T-helper 1 cell (primary cell): ENCODE measurements at regions not wholly inside any gene's neighbourhood (a gene's known extent, or its start where the extent isn't known, plus 50 kb on each side); places are given as distances from the start of the nearest gene placed in this dataset.

Experiments
- DNase-seq, 5 donors: peaks; one replicate each; pipeline ENCODE4 v3.0.0-alpha.2; 2012 to 2020

- no peak for DNase-seq
Measured at GRCh38 chr1:73953586-73953985, 244.4 kb downstream of the LRRIQ3 start.

DNA sequence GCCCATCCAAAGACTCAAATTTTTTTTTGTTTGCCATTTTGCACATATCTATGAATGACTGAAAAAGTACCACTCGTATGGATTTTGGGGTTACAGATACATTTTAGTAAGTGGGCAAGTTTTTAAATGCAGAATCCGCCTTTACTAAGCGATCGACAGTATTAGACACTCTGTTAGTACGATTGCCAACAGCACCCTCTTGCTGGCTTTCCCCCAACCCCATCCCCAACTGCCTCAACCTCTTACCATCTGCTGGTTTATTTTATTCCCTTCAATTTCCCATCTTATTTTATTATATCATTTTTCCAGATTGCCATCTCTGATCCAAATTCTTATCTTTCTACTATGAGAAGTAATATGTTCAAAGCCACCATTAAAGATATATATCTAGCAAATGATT, 244.8 kb downstream of the LRRIQ3 start:
- DNase-seq = no peak

- no peak for DNase-seq
Measured at GRCh38 chr1:73948055-73948454, 249.9 kb downstream of the LRRIQ3 start.

DNA sequence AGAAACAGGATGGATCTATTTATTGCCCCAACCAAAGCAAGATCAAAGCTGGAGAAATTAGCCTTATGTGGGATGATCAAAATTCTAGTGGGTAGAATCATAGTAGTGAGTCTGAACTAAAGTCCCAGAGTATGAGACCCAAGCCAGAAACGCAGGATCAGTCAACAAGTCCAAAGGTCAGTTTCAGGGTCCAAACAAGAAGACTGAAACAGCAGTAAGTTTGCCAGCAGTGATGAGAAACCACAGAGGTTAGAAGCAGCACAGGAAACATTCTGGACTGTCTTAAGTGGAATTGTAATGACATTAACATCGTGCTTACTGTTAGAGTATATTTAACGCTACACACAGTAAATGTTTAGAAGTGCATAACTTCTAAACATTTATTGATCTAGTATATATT, 251.0 kb downstream of the LRRIQ3 start:
- no peak for DNase-seq

GRCh38 chr1:73943270-73943669, 254.7 kb downstream of the LRRIQ3 start:
- DNase-seq = no peak

GRCh38 chr1:73930293-73930692, 267.7 kb downstream of the LRRIQ3 start:
- DNase-seq = no peak

GRCh38 chr1:73914951-73915350, 283.0 kb downstream of the LRRIQ3 start:
- no peak for DNase-seq

DNA sequence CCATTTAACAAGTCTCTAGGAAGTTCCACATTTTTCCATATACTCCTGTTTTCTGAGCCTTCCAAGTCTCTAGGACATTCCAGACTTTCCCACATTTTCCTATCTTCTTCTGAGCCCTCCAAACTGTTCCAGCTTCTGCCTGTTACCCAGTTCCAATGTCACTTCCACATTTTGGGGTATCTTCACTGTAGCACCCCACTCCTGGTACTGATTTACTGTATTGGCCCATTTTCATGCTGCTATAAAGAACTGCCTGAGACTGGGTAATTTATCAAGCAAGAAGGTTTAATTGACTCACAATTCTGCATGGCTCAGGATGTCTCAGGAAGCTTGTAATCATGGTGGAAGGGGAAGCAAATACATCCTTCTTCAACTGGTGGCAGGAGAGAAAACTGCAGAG, 285.0 kb downstream of the LRRIQ3 start:
- no peak for DNase-seq

DNA sequence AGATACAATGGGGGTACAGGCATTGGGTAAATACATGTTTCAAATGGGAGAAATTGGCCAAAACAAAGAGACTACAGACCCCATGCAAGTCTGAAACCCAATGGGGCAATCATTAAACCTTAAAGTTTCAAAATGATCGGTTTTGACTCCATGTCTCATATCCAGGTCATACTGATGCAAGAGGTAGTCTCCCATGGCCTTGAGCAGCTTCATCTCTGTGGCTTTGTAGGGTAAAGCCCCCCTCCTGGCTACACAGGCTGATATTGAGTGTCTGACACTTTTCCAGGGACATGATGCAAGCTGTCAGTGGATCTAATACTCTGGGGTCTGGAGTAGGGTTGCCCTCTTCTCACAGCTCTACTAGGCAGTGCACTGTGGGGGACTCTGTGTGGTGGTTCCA, 286.1 kb downstream of the LRRIQ3 start:
- DNase-seq = no peak

DNA sequence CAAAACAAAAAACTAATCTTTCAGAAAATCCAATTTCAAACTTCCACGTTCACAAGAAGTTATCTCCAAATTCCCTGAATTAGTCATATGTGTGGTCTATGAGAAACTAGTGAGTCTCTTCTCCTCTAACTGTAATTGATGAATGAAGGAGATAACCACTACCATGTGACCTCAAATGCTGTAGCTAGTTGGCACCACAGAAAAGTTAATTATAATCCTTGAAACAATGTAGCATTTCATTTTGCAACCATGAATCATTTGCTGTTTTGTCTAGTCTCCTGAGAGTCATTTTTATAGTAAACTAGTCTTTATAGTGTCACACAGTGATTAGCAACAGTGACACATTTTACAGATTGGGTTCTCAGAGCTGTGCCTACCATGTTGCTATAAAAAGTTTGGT, 287.5 kb downstream of the LRRIQ3 start:
- DNase-seq = no peak

DNA sequence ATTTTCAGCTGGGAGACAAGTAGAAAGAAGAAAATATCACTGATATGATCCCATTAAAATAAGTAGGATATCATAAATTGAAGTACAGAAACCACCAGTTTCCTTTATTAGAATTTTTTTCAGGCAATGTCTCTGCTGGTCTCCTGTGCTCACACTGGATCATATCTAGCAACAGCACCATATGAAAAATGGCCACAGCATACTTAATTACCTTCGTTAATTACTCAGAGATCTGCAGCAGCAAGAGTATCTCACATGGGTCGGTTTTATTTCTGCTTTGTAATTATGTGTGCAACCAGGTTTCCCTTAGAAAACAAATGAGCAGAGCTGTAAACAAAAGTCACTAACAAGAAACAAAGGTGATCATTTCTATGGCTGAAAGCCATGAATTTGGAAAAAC, 287.9 kb downstream of the LRRIQ3 start:
- no peak for DNase-seq

DNA sequence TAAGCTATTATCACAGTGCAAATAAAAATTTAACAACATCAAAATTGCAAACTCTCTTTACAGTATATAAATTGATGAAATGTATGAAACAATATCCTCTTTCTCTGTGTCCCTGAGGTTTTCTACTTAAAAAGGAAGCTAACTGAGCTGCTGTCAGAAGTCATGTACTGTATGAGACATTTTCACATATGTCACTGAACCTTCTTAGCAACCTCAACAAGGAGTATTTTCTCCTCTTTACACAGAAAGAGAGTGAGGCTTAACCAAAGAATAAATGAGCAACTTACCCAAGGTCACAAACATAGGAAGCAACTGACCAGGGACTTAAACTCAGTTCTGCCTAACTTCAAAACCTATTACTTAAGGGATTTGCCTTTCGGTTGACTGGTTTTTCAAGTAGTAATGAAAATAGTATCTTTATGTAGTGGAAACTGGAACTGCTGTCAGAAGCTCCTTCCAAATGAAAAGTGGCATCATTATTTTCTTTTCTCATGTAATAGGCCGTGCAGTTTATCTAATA, 288.9 kb downstream of the LRRIQ3 start:
- no peak for DNase-seq

- DNase-seq = no peak
Measured at GRCh38 chr1:73907051-73907450, 290.9 kb downstream of the LRRIQ3 start.

GRCh38 chr1:73903092-73903491, 294.9 kb downstream of the LRRIQ3 start:
- DNase-seq = no peak

DNA sequence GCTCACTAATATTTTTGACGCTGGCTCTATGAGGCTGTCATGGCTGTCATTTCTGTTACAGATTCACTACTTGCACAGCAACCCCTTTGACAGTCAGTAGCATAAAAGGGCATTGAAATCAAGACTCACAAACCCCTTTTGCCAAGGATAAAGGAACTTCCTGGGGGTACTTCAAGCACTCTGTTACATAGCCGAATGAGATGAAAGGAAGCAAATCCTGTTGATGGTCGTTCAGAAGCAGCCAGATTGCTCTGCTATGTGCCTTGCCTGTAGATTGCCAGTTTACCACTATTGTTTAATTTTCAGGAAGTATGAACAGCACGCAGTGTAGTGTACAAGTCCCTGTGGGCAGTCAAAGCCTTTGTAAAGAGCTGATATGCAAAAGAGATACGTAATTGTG, 296.2 kb downstream of the LRRIQ3 start:
- DNase-seq = no peak

- DNase-seq = no peak
Measured at GRCh38 chr1:73899311-73899710, 298.7 kb downstream of the LRRIQ3 start.

- DNase-seq = no peak
Measured at GRCh38 chr1:73898540-73898939, 299.4 kb downstream of the LRRIQ3 start.

DNA sequence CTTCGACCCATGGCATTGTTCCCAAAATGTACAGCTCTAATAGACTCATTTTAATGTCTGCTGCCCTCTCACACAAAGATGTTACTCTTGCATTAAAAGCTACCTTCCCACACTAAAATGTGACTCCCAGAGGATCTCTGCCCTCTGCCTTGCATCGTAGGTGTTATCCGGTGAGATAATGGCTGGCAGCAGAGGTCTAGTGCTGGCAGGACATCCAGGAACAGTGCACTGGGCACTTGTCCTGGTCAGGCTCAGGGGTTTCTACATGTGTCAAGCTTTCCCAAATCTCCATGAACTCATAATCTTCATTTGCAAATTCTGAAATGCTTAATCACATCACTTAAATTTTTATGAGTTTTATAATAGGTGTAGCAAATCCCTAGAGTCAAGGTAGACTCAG, 310.6 kb downstream of the LRRIQ3 start:
- DNase-seq = no peak

DNA sequence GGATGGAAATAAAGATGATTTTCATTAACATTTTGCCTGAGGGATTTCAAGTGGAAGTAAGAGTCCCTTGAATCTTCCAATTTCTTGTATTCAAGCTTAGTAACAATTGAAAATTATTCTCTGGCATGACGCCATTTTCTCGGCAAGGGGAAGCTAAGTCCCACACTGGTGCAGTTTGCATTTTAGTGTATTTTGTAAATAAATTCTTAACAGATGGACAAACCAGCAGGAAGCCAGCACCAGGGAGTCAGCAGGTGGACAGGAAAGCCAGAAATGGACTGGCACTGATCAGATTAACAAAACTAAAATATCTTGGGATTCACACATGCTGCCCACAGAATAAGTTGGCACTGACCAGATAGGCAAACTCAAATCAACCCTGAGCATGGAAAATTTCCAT, 311.3 kb downstream of the LRRIQ3 start:
- no peak for DNase-seq

GRCh38 chr1:73874806-73875205, 323.2 kb downstream of the LRRIQ3 start:
- DNase-seq = no peak

- no peak for DNase-seq
Measured at GRCh38 chr1:73868810-73869336, 329.1 kb downstream of the LRRIQ3 start.

- no peak for DNase-seq
Measured at GRCh38 chr1:73862355-73862754, 335.6 kb downstream of the LRRIQ3 start.

- DNase-seq = no peak
Measured at GRCh38 chr1:73860421-73860950, 337.5 kb downstream of the LRRIQ3 start.

GRCh38 chr1:73859227-73859626, 338.7 kb downstream of the LRRIQ3 start:
- no peak for DNase-seq

DNA sequence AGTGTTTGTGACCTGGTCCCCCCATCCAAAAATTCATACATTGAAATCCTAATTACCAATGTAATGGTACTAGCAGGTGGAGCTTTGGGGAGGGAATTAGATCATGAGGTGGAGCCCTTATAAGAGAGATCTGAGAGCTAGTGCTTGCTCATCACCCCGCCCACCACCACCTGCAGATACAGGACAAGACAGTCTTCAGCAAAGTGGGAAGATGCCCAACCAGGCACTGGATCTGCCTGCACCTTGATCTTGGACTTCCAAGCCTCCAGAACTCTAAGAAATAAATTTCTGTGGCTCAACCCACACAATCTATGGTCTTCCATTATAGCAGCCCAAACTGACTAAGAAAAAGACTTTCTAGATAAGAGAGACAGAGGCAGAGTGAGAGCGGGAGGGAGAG, 343.4 kb downstream of the LRRIQ3 start:
- DNase-seq = no peak
